HTERT RPE-1 (cell line): ENCODE measurements at regions not wholly inside any gene's neighbourhood (a gene's known extent, or its start where the extent isn't known, plus 50 kb on each side); places are given as distances from the start of the nearest gene placed in this dataset.
"Not testable (repeated sequence)": the region's sequence is repeated elsewhere in the genome, so short reads cannot be mapped to it uniquely, and the experiment has no call there.

Experiments
- in situ Hi-C: fragments of 300-500 bp; cut with MboI; formaldehyde crosslinking; loops from 4 replicates; pipeline ENCODE4 v1.14.3; 2020; ENCODE audit warnings: low sequenced_read_pairs

DNA sequence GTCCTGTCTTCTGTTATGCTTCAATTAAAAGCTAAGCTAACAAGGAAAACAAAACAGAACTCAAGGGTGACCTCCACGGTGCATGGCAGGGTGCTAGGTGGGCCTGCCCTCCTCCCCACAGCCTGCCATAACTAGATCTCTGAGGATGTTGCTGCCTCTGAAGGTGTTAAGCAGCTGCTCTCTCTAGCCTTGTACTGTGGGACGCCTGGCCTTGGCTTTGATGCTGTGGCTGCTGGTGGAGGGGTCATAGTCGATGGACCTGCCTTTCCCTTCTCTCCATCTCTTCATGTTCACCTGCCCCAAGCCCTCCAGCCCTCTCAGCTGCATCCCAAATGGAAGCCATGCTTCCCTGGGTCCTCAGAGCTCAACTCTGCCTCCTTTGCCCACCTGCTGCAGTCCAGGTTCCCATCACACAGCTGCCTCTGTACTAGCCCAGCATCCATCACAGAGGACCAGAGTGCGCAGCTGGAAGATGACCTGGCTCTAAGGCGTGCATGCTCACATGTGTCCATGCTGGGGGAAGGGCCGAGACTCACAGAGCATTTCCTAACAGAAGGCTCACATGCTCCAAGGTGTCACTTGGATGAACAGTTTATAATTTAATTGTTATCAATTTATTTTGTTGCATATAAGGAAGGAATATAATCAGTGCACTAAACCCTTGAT lies 180.3 kb upstream of the E2F8 start:
- in situ Hi-C loops, result no loop called here

GRCh38 chr11:19419808-19420207 lies 179.1 kb upstream of the E2F8 start:
- in situ Hi-C loops, result no loop called here

DNA sequence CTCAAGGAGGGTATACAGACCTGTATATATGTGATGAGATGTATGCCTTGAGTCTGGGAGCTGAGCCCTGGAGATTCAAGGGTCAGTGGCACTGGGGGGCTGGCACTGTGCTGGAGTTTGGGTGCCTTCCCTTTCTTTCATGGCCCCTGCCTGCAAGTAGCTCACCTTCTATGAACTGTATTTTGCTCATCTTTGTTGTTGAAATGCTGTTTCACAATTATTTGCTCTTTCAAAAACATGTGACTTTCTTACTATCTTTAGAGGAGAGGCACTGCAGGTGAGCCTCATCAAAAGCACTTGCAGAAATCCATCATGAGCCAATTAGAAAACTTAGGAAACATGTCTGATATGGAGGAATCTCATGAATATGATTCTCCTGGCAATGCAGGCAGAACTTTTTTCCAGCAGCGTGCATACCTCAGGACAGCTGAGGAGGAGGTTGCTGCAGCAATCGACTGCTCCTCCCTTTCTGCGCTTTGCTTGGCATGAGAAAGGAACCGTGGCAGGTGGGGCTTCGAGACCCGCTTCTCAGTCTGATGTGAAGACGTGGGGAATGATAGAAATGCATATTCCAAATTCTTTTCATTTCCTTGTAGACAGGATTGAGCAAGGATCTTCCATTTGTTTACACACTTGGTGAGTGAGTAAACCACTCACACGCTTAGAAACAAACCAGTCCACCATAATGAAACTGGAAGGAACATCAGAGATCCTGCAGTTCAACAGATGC lies 178.4 kb upstream of the E2F8 start:
- in situ Hi-C loops, result no loop called here

- in situ Hi-C loops, result no loop called here
Observed at GRCh38 chr11:19418221-19418620, 177.5 kb upstream of the E2F8 start.

GRCh38 chr11:19412070-19412469 lies 171.3 kb upstream of the E2F8 start:
- in situ Hi-C loops, result not testable (repeated sequence)

DNA sequence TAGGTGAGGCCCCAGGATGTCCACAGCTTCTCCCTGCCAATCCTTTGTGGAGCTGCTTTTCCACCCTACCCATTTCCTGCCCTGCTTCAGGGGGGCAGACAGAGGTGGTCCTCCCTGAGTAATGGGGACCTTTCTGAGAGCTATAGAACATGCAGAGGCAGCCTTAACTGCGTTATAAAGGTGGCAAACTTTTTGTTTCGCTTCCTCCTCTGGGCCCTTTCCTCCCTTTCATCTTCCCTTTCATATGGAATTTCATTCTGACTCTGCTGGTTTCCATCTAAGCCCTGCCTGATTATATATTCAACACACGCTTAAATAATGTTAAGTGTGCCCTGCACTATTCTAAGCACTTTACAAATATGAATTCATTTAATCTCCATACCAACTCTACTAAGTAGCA lies 169.3 kb upstream of the E2F8 start:
- in situ Hi-C loops, result no loop called here

- in situ Hi-C loops, result no loop called here
Observed at GRCh38 chr11:19409307-19409706, 168.6 kb upstream of the E2F8 start.

- in situ Hi-C loops, result no loop called here
Observed at GRCh38 chr11:19407677-19408270, 167.0 kb upstream of the E2F8 start.

- in situ Hi-C loops, result no loop called here
Observed at GRCh38 chr11:19405966-19406365, 165.2 kb upstream of the E2F8 start.

DNA sequence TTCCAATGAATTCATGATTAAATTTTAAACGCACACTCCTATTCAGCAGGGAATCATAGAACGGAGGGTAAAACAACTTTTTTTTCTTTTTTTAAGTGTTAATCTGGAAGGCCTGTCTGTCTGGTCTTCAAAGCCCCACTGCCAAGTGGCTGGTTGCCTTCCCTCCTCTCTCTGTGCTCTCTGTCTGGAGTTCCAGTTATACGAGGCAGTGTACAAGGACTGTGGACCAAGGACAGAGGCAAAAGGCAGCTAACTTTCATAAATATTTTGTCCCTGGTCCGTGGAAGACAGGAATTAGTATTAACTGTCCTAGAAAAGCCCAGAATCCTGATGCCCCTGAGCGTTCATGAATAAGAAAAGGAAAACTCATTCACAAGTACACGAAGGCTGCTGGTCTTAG lies 164.0 kb upstream of the E2F8 start:
- in situ Hi-C loops, result no loop called here

- in situ Hi-C loops, result no loop called here
Observed at GRCh38 chr11:19403196-19403895, 162.6 kb upstream of the E2F8 start.

DNA sequence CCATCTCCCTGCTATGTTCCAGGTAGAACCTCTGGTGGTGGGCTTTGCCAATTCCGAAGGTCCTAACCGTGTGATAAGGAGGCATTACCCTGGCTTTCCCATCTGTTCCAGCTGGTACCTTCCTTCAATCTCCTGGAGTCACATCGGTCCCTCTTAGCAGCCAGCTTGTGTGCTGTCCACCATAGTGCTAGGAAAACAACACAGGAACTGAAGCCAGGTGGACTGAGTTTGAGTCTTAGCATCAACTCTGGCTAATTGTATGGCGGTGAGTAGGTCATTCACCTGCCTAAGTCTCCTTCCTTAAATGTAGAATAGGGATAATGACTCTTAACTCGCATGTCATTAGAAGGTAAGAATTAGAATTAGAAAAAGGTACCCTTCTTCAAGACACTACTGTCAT lies 159.6 kb upstream of the E2F8 start:
- in situ Hi-C loops, result no loop called here

- in situ Hi-C loops, result no loop called here
Observed at GRCh38 chr11:19398772-19399527, 158.2 kb upstream of the E2F8 start.

- in situ Hi-C loops, result no loop called here
Observed at GRCh38 chr11:19398273-19398672, 157.5 kb upstream of the E2F8 start.

- in situ Hi-C loops, result no loop called here
Observed at GRCh38 chr11:19395050-19395449, 154.3 kb upstream of the E2F8 start.

- in situ Hi-C loops, result no loop called here
Observed at GRCh38 chr11:19394525-19395016, 153.8 kb upstream of the E2F8 start.

GRCh38 chr11:19393941-19394340 lies 153.2 kb upstream of the E2F8 start:
- in situ Hi-C loops, result no loop called here

- in situ Hi-C loops, result no loop called here
Observed at GRCh38 chr11:19392847-19393518, 152.2 kb upstream of the E2F8 start.

DNA sequence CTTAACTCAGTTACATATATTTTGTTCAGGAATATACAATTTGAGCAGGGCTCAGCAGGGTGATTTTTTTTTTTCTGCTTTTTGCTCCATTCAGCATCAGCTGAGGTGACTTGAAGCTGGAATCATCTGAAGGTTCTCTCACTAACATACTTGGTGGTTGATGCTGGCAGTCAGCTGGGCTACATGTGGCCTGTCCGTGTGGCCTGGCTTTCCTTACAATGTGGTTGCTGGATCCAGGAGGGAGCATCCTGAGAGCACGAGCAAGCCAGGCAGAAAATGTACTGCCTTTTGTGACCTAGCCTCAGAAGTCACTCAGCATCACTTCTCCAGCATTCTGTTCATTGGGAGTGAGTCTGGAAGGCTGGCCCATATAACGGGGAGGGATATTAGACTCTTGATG lies 151.6 kb upstream of the E2F8 start:
- in situ Hi-C loops, result no loop called here

- in situ Hi-C loops, result no loop called here
Observed at GRCh38 chr11:19391652-19392051, 150.9 kb upstream of the E2F8 start.
